Pancreas (tissue), 10 donors: ENCODE measurements at regions not wholly inside any gene's neighbourhood (a gene's known extent, or its start where the extent isn't known, plus 50 kb on each side); places are given as distances from the start of the nearest gene placed in this dataset.

ENCODE experiments used
- ATAC-seq, 4 donors: fragments of 200-7000 bp; cut with Tn5 transposase; one replicate each; pipeline versions ENCODE4 v1.8.0 to v1.9.1; 2020; ENCODE audit warnings: mild to moderate bottlenecking in 4 of 4, moderate library complexity in 4 of 4
- DNase-seq, 6 donors: peaks; one replicate each; pipeline ENCODE4 v3.0.0-alpha.2; 2020
- FAIRE-seq: peaks from 2 replicates; lab custom pipeline; 2012; peaks lifted over from hg19 to GRCh38; lab: Jason Lieb, UNC
- H3K27ac ChIP-seq, 4 donors: fragments of 200-600 bp; sonication (generic); 1 replicate in 3 of 4; 2 replicates in 1 of 4; pipeline versions ENCODE4 v1.5.0 to v1.8.0; 2020
- H3K27me3 ChIP-seq, 4 donors: fragments of 200-600 bp; one replicate each; pipeline ENCODE4 v1.8.0; 2021
- H3K36me3 ChIP-seq, 3 donors: fragments of 200-600 bp; sonication (generic) in 1 of 3; one replicate each; pipeline versions ENCODE4 v1.5.0 to v1.8.0; 2020 to 2021
- H3K4me1 ChIP-seq, 3 donors: fragments of 200-600 bp; one replicate each; pipeline ENCODE4 v1.8.0; 2021
- H3K4me3 ChIP-seq, 4 donors: fragments of 200-600 bp; sonication (generic) in 2 of 4; one replicate each; pipeline versions ENCODE4 v1.5.0 to v1.8.0; 2020 to 2021
- H3K9me3 ChIP-seq, 4 donors: fragments of 200-600 bp; one replicate each; pipeline ENCODE4 v1.8.0; 2021
- CTCF ChIP-seq, 4 donors: fragments of 200-600 bp; sonication (generic) in 3 of 4; IDR thresholded peaks; one replicate each; pipeline versions ENCODE4 v1.5.0 to v1.8.0; 2021; ENCODE audit warnings: antibody characterized with exemption in 4 of 4
- WGBS, 2 donors: extraction: QIAGEN DNeasy Blood & Tissue Kit; methylation state at CpG; one replicate each; pipeline ENCODE4 v1.1.7; 2013; 5-methylcytosine and 5-hydroxymethylcytosine counted together
- intact Hi-C, 3 donors: fragments of 100-400 bp; cut with DNase I; formaldehyde crosslinking; loops; one replicate each; pipeline versions ENCODE4 v1.11.1 to v1.14.2; 2022
- donor health status: healthy with polysubstance abuse.
- donor health status: DM: no; HTN: no; CAD: no; lungs with moderate emphysema.
- donor health status: DM: no; HTN: no; CAD: no.
- donor health status: control.
- donor health status: control.
- donor health status: Bipolar disorder and iron deficiency.
- donor health status: DM: yes; HTN: yes; CAD: no.
- donor health status: DM: no; HTN: no; CAD: no.
- donor health status: DM: no; HTN: no; CAD: no.
- donor health status: DM: yes; HTN: yes; CAD: no.

DNA sequence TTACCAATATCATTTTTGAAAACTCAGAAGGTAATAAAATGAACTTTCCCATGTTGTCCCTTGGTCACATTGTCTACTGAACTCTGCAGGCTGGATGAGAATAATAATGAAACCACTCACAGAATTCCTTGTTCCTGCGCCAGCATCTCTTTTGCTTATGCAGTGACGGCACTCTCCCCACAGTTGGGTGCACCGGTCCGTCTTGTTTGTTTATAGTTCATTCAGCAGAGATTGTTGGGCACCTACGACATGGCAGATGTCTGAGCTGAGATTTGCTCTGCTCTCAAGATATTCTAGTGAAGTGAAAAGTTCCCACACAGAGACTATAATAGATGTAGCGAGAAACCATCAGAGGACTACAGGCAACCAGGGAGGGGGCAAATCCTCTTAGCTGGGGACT is 375.7 kb upstream of the CDH11 start:
- ATAC-seq (no peak), DNase-seq (no peak), FAIRE-seq (no peak)
- Histone ChIP-seq H3K27me3 (no peaks in the 10 kb centered on the region), H3K9me3 (no peaks in the 10 kb centered on the region), H3K4me3 (no peak overlapping the region), H3K27ac (no peak overlapping the region), H3K4me1 (no peaks in the 10 kb centered on the region), H3K36me3 (no peaks in the 10 kb centered on the region)
- TF ChIP-seq CTCF (IDR thresholded peaks at IDR 0.05): no peak
- intact Hi-C loops: no loop called here
- 43 to 46% methylated on average over 6 of the region's 6 CpGs for WGBS, 2 donors

DNA sequence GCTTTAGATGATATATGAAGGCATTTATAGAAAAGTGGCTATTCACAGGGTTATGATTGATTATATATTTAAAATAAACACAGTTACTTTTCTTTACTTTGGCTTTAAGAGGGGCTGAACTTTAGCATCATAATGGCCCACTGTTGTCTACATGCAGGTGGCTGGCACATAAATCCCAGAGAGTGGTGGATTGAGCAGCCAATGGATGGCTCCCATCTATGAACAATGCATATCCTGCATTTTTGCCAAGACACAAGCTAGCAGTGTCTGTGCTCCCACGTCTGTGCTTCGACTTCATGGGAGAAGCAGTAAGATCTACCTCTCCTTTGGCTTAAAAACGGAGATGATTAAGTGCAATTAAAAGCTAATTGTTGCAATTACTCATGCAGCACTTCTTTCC is 373.2 kb upstream of the CDH11 start:
- intact Hi-C loops: no loop called here
- Histone ChIP-seq H3K9me3 (no peaks in the 10 kb centered on the region), H3K27me3 (no peaks in the 10 kb centered on the region), H3K4me3 (no peak overlapping the region), H3K36me3 (no peaks in the 10 kb centered on the region), H3K27ac (no peak overlapping the region), H3K4me1 (no peaks in the 10 kb centered on the region)
- no peak for TF ChIP-seq CTCF (IDR thresholded peaks at IDR 0.05)
- ATAC-seq (no peak), DNase-seq (no peak), FAIRE-seq (no peak)
- 37 to 47% methylated on average over 3 of the region's 3 CpGs for WGBS, 2 donors

- FAIRE-seq: no peak
- no peak for TF ChIP-seq CTCF (IDR thresholded peaks at IDR 0.05)
These were observed 372.7 kb upstream of the CDH11 start for GRCh38 chr16:65494609-65495008.

DNA sequence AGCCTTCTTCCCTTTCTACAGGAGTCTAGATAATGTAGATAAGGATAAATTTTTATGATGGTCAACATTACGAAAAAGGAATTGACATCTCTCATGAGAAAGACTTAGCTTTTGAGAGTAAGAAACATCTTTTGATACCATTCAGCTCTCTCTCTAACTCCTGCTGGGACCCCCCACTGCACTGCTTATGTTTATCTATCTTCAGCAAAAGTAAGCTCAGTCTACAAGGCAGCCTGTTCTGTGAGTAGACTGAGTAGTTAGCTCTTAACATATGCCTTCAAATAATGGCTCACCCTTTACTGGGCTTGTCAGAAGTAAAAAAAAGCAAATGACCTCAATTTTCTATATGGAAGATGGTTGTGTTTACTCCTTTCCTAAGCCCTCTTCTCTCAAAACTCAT is 372.2 kb upstream of the CDH11 start:
- H3K4me3 ChIP-seq: no peak overlapping the region

More at GRCh38 chr16:65494609-65495008, 372.7 kb upstream of the CDH11 start:
- intact Hi-C loops: no loop called here
- H3K27me3 ChIP-seq: no peaks in the 10 kb centered on the region
- H3K4me1 ChIP-seq: no peaks in the 10 kb centered on the region
- H3K27ac ChIP-seq: no peak overlapping the region
- WGBS, 2 donors: 27 to 44% methylated on average over 1 of the region's 1 CpG
- no peaks in the 10 kb centered on the region for H3K36me3 ChIP-seq
- DNase-seq (no peak), ATAC-seq (no peak)
- H3K9me3 ChIP-seq: no peaks in the 10 kb centered on the region
- H3K4me3 ChIP-seq: no peak overlapping the region

DNA sequence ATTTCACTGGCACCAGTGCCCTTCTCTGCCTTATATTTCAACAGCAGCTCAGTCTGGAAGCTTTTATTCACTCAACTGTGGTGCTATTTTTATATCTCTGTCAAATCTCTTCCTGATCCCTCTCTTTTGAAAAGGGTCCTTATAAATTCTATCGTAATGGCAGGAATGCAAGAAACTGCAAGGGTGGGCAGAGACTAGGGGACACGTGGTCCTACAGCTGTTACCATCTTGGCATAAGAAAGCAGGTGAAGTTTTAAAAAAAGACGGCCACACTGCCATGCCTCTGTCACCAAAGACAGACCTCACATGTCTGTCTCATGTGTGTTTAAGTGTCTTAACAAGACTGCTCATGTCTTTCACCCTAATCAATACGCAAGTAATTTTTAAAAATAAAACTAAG is 368.4 kb upstream of the CDH11 start:
- Histone ChIP-seq H3K4me3 (no peak overlapping the region), H3K27ac (no peak overlapping the region), H3K27me3 (no peaks in the 10 kb centered on the region), H3K9me3 (no peaks in the 10 kb centered on the region), H3K36me3 (no peaks in the 10 kb centered on the region), H3K4me1 (no peaks in the 10 kb centered on the region)
- FAIRE-seq (no peak), ATAC-seq (no peak), DNase-seq (no peak)
- intact Hi-C loops: no loop called here
- no peak for TF ChIP-seq CTCF (IDR thresholded peaks at IDR 0.05)
- WGBS, 2 donors: 59 to 66% methylated on average over 4 of the region's 4 CpGs

More for the DNA sequence above, 372.2 kb upstream of the CDH11 start:
- no peaks in the 10 kb centered on the region for H3K9me3 ChIP-seq
- H3K27ac ChIP-seq: no peak overlapping the region
- 53 to 70% methylated on average over 1 of the region's 1 CpG for WGBS, 2 donors
- no peaks in the 10 kb centered on the region for H3K36me3 ChIP-seq
- FAIRE-seq: no peak
- H3K4me1 ChIP-seq: no peaks in the 10 kb centered on the region
- no peak for DNase-seq
- no peak for TF ChIP-seq CTCF (IDR thresholded peaks at IDR 0.05)
- intact Hi-C loops: no loop called here
- no peak for ATAC-seq
- no peaks in the 10 kb centered on the region for H3K27me3 ChIP-seq
